HepG2 (cell line): ENCODE measurements at regions not wholly inside any gene's neighbourhood (a gene's known extent, or its start where the extent isn't known, plus 50 kb on each side); places are given as distances from the start of the nearest gene placed in this dataset.

ENCODE experiments used
- ATAC-seq: fragments of 200-7000 bp; cut with Tn5 transposase; 3 replicates; pipeline ENCODE4 v1.9.1; 2020; ENCODE audit warnings: mild to moderate bottlenecking, moderate library complexity
- BruUV-seq: library from RNA; stranded (reverse); fragments of 400-500 nt; replicated peaks from 2 replicates; lab custom pipeline; 2021; lab: Mats Ljungman, UMichigan
- CTCF ChIA-PET: fragments of 300-600 bp; formaldehyde crosslinking; extraction: SDS; loops from one replicate; lab custom pipeline; 2021; ENCODE audit warnings: low total read pairs, inconsistent platforms, low intra/inter-chr PET ratio; lab: Yijun Ruan, JAX
- POLR2A ChIA-PET: fragments of 350-600 bp; sonication (Branson Sonifier 250); formaldehyde crosslinking; loops from one replicate; lab custom pipeline; 2020; ENCODE audit warnings: antibody characterized with exemption, inconsistent platforms; lab: Yijun Ruan, JAX
- DNase-seq: peaks from one replicate; pipeline ENCODE4 v3.0.0-alpha.2; 2015; ENCODE audit warnings: low spot score
- FAIRE-seq: peaks from 3 replicates; lab custom pipeline; 2011; peaks lifted over from hg19 to GRCh38; lab: Jason Lieb, UNC
- H2AFZ ChIP-seq: one replicate; pipeline ENCODE4 v1.6.1; 2011; ENCODE audit warnings: low read length, inconsistent platforms
- H3K27ac ChIP-seq: fragments of 300-600 bp; 3 replicates; pipeline ENCODE4 v1.8.0; 2011; ENCODE audit warnings: mixed run types, mild to moderate bottlenecking, mixed read lengths, low read length, inconsistent platforms; ENCODE audit not compliant: insufficient read depth; ENCODE audit errors: extremely low read length
- H3K27me3 ChIP-seq, 2 experiments: fragments of 200-600 bp in 1 of 2; 2 replicates in 1 of 2; 3 replicates in 1 of 2; pipeline versions ENCODE4 v1.6.0 to v1.8.0; 2011; ENCODE audit warnings: low read length in 2 of 2, mild to moderate bottlenecking in 2 of 2, moderate library complexity in 2 of 2, inconsistent platforms in 1 of 2; ENCODE audit not compliant: insufficient read depth in 2 of 2, control insufficient read depth in 1 of 2
- H3K36me3 ChIP-seq, 2 experiments: fragments of 200-600 bp in 1 of 2; replicated peaks in 1 of 2; 2 replicates in 1 of 2; 3 replicates in 1 of 2; pipeline versions ENCODE4 v1.5.1 to v1.8.0; 2011; ENCODE audit warnings: low read length in 2 of 2, inconsistent platforms in 1 of 2; ENCODE audit not compliant: insufficient read depth in 2 of 2, control insufficient read depth in 1 of 2
- H3K4me1 ChIP-seq: 2 replicates; pipeline ENCODE4 v1.5.1; 2012; ENCODE audit warnings: low read length, inconsistent platforms; ENCODE audit not compliant: insufficient read depth
- H3K4me2 ChIP-seq: 2 replicates; pipeline ENCODE4 v1.6.0; 2011; ENCODE audit warnings: low read depth, low read length, inconsistent platforms
- H3K4me3 ChIP-seq, 3 experiments: fragments of 200-600 bp in 1 of 3; sonication (generic), shearing (Covaris generic) in 1 of 3; replicated peaks in 1 of 3; 2 replicates each; pipeline ENCODE4 v1.5.1; 2011 to 2016; ENCODE audit warnings: low read length in 3 of 3, inconsistent platforms in 2 of 3, low read depth in 2 of 3, mild to moderate bottlenecking in 2 of 3, control low read depth in 1 of 3, mixed read lengths in 1 of 3; ENCODE audit not compliant: insufficient read depth in 1 of 3
- H3K79me2 ChIP-seq: one replicate; pipeline ENCODE4 v1.6.1; 2011; ENCODE audit warnings: low read length, inconsistent platforms; ENCODE audit not compliant: insufficient read depth
- H3K9ac ChIP-seq: 2 replicates; pipeline ENCODE4 v1.6.0; 2011; ENCODE audit warnings: mild to moderate bottlenecking, low read depth, low read length, inconsistent platforms; ENCODE audit not compliant: insufficient read depth
- H3K9me3 ChIP-seq: 2 replicates; pipeline ENCODE4 v1.5.1; 2012; ENCODE audit warnings: mild to moderate bottlenecking, low read length
- H4K20me1 ChIP-seq: 2 replicates; pipeline ENCODE4 v1.6.0; 2011; ENCODE audit warnings: inconsistent platforms, mild to moderate bottlenecking, low read length, moderate library complexity; ENCODE audit not compliant: insufficient read depth
- FOXA1 ChIP-seq, 2 experiments: fragments of 450-650 bp in 1 of 2; sonication (generic) in 1 of 2; formaldehyde crosslinking in 1 of 2; IDR thresholded peaks; 2 replicates each; pipeline versions ENCODE4 v1.4.0 to v1.6.1; 2016 to 2020; ENCODE audit warnings: missing genetic modification reagents in 1 of 2
- PRMT3 ChIP-seq: sonication (generic); formaldehyde crosslinking; IDR thresholded peaks from 2 replicates; pipeline ENCODE4 v1.8.1; 2022; ENCODE audit warnings: low read depth, mild to moderate bottlenecking, moderate library complexity, missing genetic modification reagents, borderline replicate concordance
- RAD51 ChIP-seq: fragments of 450-650 bp; IDR thresholded peaks from 2 replicates; pipeline ENCODE4 v1.6.1; 2016; ENCODE audit warnings: borderline replicate concordance
- ZNF563 ChIP-seq: sonication (generic); formaldehyde crosslinking; IDR thresholded peaks from 2 replicates; pipeline ENCODE4 v1.8.0; 2022; ENCODE audit warnings: mild to moderate bottlenecking, moderate library complexity, missing genetic modification reagents
- ZNF724P ChIP-seq: sonication (generic); formaldehyde crosslinking; IDR thresholded peaks from 2 replicates; pipeline ENCODE4 v1.8.0; 2022; ENCODE audit warnings: missing genetic modification reagents, borderline replicate concordance
- WGBS: methylation state at CpG from one replicate; pipeline ENCODE4 v1.1.6; 2017; ENCODE audit warnings: low lambda C conversion rate; 5-methylcytosine and 5-hydroxymethylcytosine counted together
- in situ Hi-C: cut with HindIII; loops from 2 replicates; pipeline ENCODE4 v1.10.0; 2017; ENCODE audit warnings: low pct_unique_long_range_greater_than_20kb; ENCODE audit not compliant: extremely low pct_ligation_motif_present
- intact Hi-C: fragments of 100-400 bp; cut with micrococcal nuclease; formaldehyde crosslinking; loops from one replicate; pipeline ENCODE4 v1.10.0; 2022; ENCODE audit not compliant: unreplicated experiment
- TF ChIP-seq, protein P1 (sequence below): sonication (generic); formaldehyde crosslinking; conservative IDR thresholded peaks from 2 replicates; pipeline ENCODE4 v1.8.0; 2022; ENCODE audit warnings: missing genetic modification reagents
- TF ChIP-seq, protein P2 (sequence below): sonication (generic); formaldehyde crosslinking; IDR thresholded peaks from 2 replicates; pipeline ENCODE4 v1.4.0; 2020; ENCODE audit warnings: missing genetic modification reagents
- TF ChIP-seq, protein P3 (sequence below): IDR thresholded peaks from 2 replicates; pipeline ENCODE4 v1.6.1; 2016; ENCODE audit warnings: missing biosample characterization, missing genetic modification reagents, low read depth

DNA sequence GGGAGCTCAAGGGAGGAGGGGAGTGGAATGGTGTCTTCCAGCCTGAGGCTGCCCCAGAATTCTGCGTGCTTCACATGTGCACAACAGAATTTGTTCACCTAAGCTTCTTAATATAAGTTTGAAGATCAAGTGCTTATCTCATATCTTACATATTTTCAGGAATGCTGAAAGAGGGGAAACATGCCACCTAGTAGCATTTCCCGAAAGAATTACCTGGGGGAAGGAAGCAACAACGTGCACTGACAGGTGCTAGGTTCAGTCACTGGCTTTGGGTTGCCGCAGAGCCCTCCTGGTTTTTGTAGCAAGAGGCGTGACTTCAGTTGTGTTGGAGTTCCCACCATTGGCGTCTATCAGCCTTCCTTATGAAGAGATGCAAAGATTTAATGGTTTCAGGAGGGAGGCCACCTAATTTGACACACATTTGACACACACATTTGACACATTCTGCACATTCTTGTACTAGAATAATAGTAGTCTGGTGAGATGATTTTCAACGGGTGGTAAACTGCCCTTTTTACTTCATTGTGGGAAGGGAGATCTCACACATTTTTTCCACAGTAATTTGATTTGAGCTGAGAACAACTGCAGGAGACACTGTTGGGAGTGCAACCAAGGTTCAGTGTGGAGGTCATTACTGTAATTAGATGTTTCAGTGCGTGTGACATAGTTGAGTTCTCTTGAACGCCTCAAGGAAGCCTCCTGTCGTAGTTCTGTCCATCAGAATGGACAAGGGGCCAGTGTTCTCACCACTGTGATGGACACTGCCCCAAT, 481.3 kb downstream of the CCDC171 start:
- Histone ChIP-seq H3K4me3 (no peak overlapping the region), H3K27ac (no peak overlapping the region), H3K9me3 (no peaks in the 10 kb centered on the region), H3K36me3 (no peaks in the 10 kb centered on the region), H3K27me3 (no peaks in the 10 kb centered on the region), H3K4me2 (no peak overlapping the region)
- BruUV-seq, result no TSS peak
- FAIRE-seq, result no peak
- in situ Hi-C loops, result no loop called here
- CTCF ChIA-PET, result no interaction called here
- intact Hi-C loops, result loop anchor here (10.0 kb wide), 1 partner anchor 159 kb away; no protein-coding TSS in a partner anchor
- no peak for DNase-seq
- 18% methylated on average over 8 of the region's 10 CpGs for WGBS
- TF ChIP-seq, protein P1, sequence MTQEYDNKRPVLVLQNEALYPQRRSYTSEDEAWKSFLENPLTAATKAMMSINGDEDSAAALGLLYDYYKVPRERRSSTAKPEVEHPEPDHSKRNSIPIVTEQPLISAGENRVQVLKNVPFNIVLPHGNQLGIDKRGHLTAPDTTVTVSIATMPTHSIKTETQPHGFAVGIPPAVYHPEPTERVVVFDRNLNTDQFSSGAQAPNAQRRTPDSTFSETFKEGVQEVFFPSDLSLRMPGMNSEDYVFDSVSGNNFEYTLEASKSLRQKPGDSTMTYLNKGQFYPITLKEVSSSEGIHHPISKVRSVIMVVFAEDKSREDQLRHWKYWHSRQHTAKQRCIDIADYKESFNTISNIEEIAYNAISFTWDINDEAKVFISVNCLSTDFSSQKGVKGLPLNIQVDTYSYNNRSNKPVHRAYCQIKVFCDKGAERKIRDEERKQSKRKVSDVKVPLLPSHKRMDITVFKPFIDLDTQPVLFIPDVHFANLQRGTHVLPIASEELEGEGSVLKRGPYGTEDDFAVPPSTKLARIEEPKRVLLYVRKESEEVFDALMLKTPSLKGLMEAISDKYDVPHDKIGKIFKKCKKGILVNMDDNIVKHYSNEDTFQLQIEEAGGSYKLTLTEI (CRISPR knock-in tag), result no peak
- TF ChIP-seq FOXA1 (IDR thresholded peaks at IDR 0.05) (no peak), FOXA1 (CRISPR knock-in tag; IDR thresholded peaks at IDR 0.05) (no peak), PRMT3 (no peak)
- TF ChIP-seq, all 625 proteins: peak for 0
- H3K79me2 ChIP-seq, result no peaks in the 10 kb centered on the region
- H3K4me1 ChIP-seq, result no peaks in the 10 kb centered on the region
- no peak overlapping the region for H3K9ac ChIP-seq
- ATAC-seq, result no peak
- POLR2A ChIA-PET, result no interaction called here
- no peaks in the 10 kb centered on the region for H4K20me1 ChIP-seq
- H2AFZ ChIP-seq, result no peak overlapping the region

DNA sequence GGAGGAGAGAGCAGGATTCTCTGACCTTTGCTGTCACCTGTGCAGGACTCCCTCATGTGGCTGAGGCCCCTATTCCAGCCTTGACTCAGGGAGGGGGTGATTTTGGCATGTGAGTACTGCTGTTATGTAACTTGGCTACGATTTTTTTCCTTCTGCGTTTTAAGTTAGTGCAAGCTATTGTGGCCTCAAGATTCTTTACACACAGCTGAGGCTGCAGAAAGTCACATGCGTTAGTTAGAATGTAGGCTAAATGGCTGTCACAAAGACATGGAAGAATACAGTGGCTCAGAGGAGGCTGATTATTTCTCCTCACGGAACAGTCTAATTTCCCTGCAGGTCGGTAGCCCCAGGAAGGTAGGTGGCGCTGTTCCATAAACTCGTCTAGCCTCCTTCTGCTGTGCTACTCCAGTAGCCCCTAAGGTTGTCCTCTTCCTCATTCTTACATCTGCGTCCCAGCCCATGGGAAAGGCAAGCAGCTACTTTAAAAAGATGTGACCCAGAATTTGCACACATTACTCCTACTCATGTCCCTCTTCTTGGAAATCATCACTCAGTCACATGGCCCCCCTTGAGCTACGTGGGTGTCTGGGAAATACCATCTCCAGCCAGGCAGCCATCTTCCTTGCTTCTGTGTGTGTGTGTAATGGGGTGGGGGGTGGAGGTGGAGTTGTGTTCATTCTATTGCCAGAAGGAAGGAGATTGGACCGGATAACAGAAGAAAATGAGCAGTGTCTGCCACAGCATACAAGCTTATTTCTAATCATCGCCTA, 486.6 kb downstream of the CCDC171 start:
- Histone ChIP-seq H3K9ac (no peak overlapping the region), H3K27ac (no peak overlapping the region), H3K4me3 (no peak overlapping the region), H3K4me1 (no peaks in the 10 kb centered on the region), H3K4me2 (peak overlapping the region; percentile 16; the same call in 1 of the 2 replicates), H3K9me3 (no peaks in the 10 kb centered on the region), H4K20me1 (no peaks in the 10 kb centered on the region), H3K27me3 (no peaks in the 10 kb centered on the region; a peak in 1 of 5 replicates), H2AFZ (no peak overlapping the region), H3K79me2 (no peaks in the 10 kb centered on the region), H3K36me3 (no peaks in the 10 kb centered on the region)
- CTCF ChIA-PET, result no interaction called here
- ATAC-seq, result peak; percentile 96
- no TSS peak for BruUV-seq
- FAIRE-seq, result peak; percentile 28
- POLR2A ChIA-PET, result no interaction called here
- in situ Hi-C loops (no loop called here), intact Hi-C loops (loop anchor here (10.0 kb wide), 1 partner anchor 165 kb away; no protein-coding TSS in a partner anchor)
- 28% methylated on average over 11 of the region's 11 CpGs for WGBS
- DNase-seq, result peak; percentile 23
- no peak for TF ChIP-seq RAD51
- TF ChIP-seq, protein P2, sequence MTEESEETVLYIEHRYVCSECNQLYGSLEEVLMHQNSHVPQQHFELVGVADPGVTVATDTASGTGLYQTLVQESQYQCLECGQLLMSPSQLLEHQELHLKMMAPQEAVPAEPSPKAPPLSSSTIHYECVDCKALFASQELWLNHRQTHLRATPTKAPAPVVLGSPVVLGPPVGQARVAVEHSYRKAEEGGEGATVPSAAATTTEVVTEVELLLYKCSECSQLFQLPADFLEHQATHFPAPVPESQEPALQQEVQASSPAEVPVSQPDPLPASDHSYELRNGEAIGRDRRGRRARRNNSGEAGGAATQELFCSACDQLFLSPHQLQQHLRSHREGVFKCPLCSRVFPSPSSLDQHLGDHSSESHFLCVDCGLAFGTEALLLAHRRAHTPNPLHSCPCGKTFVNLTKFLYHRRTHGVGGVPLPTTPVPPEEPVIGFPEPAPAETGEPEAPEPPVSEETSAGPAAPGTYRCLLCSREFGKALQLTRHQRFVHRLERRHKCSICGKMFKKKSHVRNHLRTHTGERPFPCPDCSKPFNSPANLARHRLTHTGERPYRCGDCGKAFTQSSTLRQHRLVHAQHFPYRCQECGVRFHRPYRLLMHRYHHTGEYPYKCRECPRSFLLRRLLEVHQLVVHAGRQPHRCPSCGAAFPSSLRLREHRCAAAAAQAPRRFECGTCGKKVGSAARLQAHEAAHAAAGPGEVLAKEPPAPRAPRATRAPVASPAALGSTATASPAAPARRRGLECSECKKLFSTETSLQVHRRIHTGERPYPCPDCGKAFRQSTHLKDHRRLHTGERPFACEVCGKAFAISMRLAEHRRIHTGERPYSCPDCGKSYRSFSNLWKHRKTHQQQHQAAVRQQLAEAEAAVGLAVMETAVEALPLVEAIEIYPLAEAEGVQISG (CRISPR knock-in tag), result peak; percentile 54; the same call in 1 of the 2 replicates
- TF ChIP-seq ZNF724P (CRISPR knock-in tag), result no peak
- TF ChIP-seq, protein P3, sequence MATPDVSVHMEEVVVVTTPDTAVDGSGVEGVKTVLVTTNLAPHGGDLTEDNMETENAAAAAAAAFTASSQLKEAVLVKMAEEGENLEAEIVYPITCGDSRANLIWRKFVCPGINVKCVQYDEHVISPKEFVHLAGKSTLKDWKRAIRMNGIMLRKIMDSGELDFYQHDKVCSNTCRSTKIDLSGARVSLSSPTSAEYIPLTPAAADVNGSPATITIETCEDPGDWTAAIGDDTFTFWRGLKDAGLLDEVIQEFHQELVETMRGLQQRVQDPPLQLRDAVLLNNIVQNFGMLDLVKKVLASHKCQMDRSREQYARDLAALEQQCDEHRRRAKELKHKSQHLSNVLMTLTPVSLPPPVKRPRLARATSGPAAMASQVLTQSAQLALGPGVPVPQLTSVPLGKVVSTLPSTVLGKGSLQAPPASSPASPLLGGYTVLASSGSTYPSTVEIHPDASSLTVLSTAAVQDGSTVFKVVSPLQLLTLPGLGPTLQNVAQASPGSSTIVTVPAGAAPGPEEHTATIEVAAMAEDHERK (CRISPR knock-in tag), result no peak
- TF ChIP-seq ZNF563, result no peak
